HepG2 (cell line): ENCODE measurements at regions not wholly inside any gene's neighbourhood (a gene's known extent, or its start where the extent isn't known, plus 50 kb on each side); places are given as distances from the start of the nearest gene placed in this dataset.

ENCODE experiments used
- JUNB ChIP-seq: sonication (generic); formaldehyde crosslinking; IDR thresholded peaks from 2 replicates; pipeline ENCODE4 v1.8.0; 2022; ENCODE audit warnings: missing genetic modification reagents, mild to moderate bottlenecking, borderline replicate concordance
- MYC ChIP-seq: sonication (generic); formaldehyde crosslinking; IDR thresholded peaks from 2 replicates; pipeline ENCODE4 v1.9.0; 2021; ENCODE audit warnings: missing genetic modification reagents, borderline replicate concordance
- NR2F2 ChIP-seq: IDR thresholded peaks from 2 replicates; pipeline ENCODE4 v1.6.1; 2012; ENCODE audit warnings: low read depth, inconsistent platforms, borderline replicate concordance
- RAD21 ChIP-seq: fragments of 450-650 bp; formaldehyde crosslinking; IDR thresholded peaks from 2 replicates; pipeline ENCODE4 v1.5.0; 2020; ENCODE audit warnings: mild to moderate bottlenecking
- SP1 ChIP-seq, 2 experiments: fragments of 450-650 bp in 1 of 2; sonication (generic) in 1 of 2; formaldehyde crosslinking in 1 of 2; IDR thresholded peaks; 2 replicates each; pipeline versions ENCODE4 v1.4.0 to v1.6.1; 2016 to 2020; ENCODE audit warnings: missing genetic modification reagents in 1 of 2
- TARDBP ChIP-seq: sonication (generic); formaldehyde crosslinking; IDR thresholded peaks from 2 replicates; pipeline ENCODE4 v1.8.0; 2022; ENCODE audit warnings: mild to moderate bottlenecking, missing genetic modification reagents
- ZFX ChIP-seq: sonication (generic); formaldehyde crosslinking; IDR thresholded peaks from 2 replicates; pipeline ENCODE4 v1.4.0; 2020; ENCODE audit warnings: mild to moderate bottlenecking, low read depth, missing genetic modification reagents, moderate library complexity
- ZNF292 ChIP-seq: sonication (generic); formaldehyde crosslinking; IDR thresholded peaks from 2 replicates; pipeline ENCODE4 v1.8.1; 2022; ENCODE audit warnings: mild to moderate bottlenecking, low read depth, missing genetic modification reagents, borderline replicate concordance
- TF ChIP-seq, protein P1 (sequence below): sonication (generic); formaldehyde crosslinking; IDR thresholded peaks from 2 replicates; pipeline ENCODE4 v1.5.0; 2020; ENCODE audit warnings: mild to moderate bottlenecking, missing genetic modification reagents, moderate library complexity

DNA sequence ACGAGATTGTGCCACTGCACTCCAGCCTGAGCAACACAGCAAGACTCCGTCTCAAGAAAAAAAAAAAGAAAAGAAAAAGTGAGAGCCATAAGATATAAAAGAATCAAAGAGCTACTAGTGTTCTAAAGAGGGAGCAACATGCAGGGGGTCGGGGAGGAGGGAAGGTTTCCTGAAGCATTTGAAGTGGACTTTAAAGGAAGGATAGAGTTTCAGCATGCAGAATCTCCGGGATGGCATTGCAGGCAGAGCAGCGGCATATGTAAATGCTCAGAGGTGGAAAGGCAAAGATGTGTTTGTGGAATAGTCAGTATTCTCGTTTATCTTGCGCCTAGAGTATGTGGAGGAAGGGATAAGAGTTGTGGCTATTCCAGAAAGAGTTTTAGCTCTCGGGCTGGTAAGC is 447.6 kb upstream of the NFE2L3 start:
- TF ChIP-seq ZFX (CRISPR knock-in tag) (no peak), TARDBP (CRISPR knock-in tag) (no peak), JUNB (no peak), ZNF292 (no peak), MYC (CRISPR knock-in tag) (no peak), SP1 (IDR thresholded peaks at IDR 0.05) (no peak), SP1 (CRISPR knock-in tag; IDR thresholded peaks at IDR 0.05) (no peak), RAD21 (CRISPR knock-in tag) (no peak), NR2F2 (no peak)
- TF ChIP-seq, protein P1, sequence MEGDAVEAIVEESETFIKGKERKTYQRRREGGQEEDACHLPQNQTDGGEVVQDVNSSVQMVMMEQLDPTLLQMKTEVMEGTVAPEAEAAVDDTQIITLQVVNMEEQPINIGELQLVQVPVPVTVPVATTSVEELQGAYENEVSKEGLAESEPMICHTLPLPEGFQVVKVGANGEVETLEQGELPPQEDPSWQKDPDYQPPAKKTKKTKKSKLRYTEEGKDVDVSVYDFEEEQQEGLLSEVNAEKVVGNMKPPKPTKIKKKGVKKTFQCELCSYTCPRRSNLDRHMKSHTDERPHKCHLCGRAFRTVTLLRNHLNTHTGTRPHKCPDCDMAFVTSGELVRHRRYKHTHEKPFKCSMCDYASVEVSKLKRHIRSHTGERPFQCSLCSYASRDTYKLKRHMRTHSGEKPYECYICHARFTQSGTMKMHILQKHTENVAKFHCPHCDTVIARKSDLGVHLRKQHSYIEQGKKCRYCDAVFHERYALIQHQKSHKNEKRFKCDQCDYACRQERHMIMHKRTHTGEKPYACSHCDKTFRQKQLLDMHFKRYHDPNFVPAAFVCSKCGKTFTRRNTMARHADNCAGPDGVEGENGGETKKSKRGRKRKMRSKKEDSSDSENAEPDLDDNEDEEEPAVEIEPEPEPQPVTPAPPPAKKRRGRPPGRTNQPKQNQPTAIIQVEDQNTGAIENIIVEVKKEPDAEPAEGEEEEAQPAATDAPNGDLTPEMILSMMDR (CRISPR knock-in tag), result no peak
